ENCODE measurements at regions not wholly inside any gene's neighbourhood (a gene's known extent, or its start where the extent isn't known, plus 50 kb on each side); places are given as distances from the start of the nearest gene placed in this dataset.

DNA sequence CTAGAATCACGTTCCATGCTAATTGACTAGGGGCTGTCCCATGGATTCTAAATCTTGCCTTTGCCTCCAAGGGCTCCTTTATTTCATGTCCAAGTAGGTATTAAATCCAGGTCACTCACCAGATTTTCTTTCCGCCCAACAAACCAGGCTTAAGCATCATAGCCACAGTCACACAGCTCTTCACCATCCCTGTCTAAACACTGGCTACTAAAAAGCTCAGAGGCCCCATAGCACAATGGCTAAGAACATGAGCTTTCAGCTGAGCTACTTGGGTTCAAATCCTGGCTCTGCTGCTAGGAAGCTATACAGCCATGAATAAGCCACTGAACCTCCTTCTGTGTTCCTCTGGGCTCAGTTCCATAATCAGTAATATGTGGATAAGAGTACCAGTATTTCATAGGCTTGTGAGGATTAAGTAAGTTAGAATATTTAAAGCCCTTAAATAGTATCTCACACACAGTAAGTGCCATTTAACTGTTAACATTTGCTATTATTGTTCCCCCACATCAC is 277.2 kb upstream of the GJB5 start:
- no peaks in the 10 kb centered on the region for H3K4me1 ChIP-seq (ENCODE audit: control insufficient read depth in 4 of 4, insufficient read depth in 4 of 4, low read length in 3 of 4)
- H3K36me3 ChIP-seq (ENCODE audit: control insufficient read depth in 4 of 4, insufficient read depth in 3 of 4, low read depth in 1 of 4, low read length in 3 of 4): no peaks in the 10 kb centered on the region
- no peak for DNase-seq (ENCODE audit: low spot score)
- H3K27me3 ChIP-seq (ENCODE audit: control insufficient read depth in 4 of 4, insufficient read depth in 4 of 4, low read length in 3 of 4): peaks cover 0 to 12% (median 0%) of the 10 kb centered on the region in 4 donors
- no peak overlapping the region for H3K4me3 ChIP-seq (ENCODE audit: low read depth in 1 of 3, low read length in 3 of 3)
- H3K9ac ChIP-seq (ENCODE audit: low read depth in 1 of 2, low read length in 2 of 2): no peak overlapping the region
- WGBS: 74% methylated on average over 2 of the region's 2 CpGs
- no peak overlapping the region for H3K27ac ChIP-seq (ENCODE audit: low read depth in 1 of 2, low read length in 2 of 2)
- H3K9me3 ChIP-seq (ENCODE audit: control insufficient read depth in 4 of 4, low read length in 3 of 4): peaks cover 0 to 2% (median under 1%) of the 10 kb centered on the region in 4 donors
- TF ChIP-seq RAD21 (IDR thresholded peaks at IDR 0.05) (no peak), SP1 (IDR thresholded peaks at IDR 0.05) (no peak), FOXA1 (IDR thresholded peaks at IDR 0.05) (no peak), YY1 (IDR thresholded peaks at IDR 0.05) (no peak), RXRA (IDR thresholded peaks at IDR 0.05) (no peak), TAF1 (conservative IDR thresholded peaks at IDR 0.05) (no peak)

DNA sequence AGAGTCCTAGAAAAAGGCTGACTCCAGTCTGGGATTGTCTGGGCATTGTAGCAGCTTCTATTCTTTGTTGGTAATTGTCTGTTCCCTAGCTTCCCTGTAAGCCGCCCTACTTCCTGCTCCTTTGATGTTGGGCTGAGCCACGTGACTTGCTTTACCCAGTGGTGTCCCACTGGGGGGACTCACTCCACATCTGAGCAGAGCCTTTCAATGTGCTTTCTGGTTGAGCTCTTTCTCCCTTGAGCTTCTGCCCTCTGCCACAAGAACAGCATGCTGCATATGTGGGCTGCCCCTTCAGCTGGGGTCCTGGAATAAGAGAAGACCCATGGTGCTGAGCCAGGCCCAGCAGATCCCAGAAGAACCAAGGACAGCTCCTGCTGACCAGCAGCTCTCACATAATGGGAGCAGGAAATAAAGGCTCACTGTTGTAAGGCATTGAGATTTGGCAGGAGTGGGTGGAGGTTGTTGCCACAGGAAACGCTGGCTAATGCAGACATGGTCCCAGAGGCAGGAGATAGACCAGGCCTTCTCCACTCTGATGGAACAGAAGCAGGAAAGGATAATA is 276.3 kb upstream of the GJB5 start:
- no peak for TF ChIP-seq SP1 (IDR thresholded peaks at IDR 0.05)
- TF ChIP-seq NR2F2 (IDR thresholded peaks at IDR 0.05): no peak
- TF ChIP-seq, protein P1, sequence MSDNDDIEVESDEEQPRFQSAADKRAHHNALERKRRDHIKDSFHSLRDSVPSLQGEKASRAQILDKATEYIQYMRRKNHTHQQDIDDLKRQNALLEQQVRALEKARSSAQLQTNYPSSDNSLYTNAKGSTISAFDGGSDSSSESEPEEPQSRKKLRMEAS (IDR thresholded peaks at IDR 0.05): no peak
- TF ChIP-seq FOXA1 (IDR thresholded peaks at IDR 0.05): no peak
- TF ChIP-seq, protein P2, sequence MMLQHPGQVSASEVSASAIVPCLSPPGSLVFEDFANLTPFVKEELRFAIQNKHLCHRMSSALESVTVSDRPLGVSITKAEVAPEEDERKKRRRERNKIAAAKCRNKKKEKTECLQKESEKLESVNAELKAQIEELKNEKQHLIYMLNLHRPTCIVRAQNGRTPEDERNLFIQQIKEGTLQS (IDR thresholded peaks at IDR 0.05): no peak
- TF ChIP-seq YY1 (IDR thresholded peaks at IDR 0.05): no peak
- no peak for TF ChIP-seq RXRA (IDR thresholded peaks at IDR 0.05)
- no peak for TF ChIP-seq EGR1 (IDR thresholded peaks at IDR 0.05; ENCODE audit: low read depth in 2 of 2)
- no peak for TF ChIP-seq RAD21 (IDR thresholded peaks at IDR 0.05)
- TF ChIP-seq GABPA (IDR thresholded peaks at IDR 0.05 in 1 of 2, conservative IDR thresholded peaks at IDR 0.05 in 1 of 2): no peak
- TF ChIP-seq HNF4G (IDR thresholded peaks at IDR 0.05): no peak
- Histone ChIP-seq H3K9ac (ENCODE audit: low read depth in 1 of 2, low read length in 2 of 2) (no peak overlapping the region), H3K27ac (ENCODE audit: low read depth in 1 of 2, low read length in 2 of 2) (no peak overlapping the region), H3K36me3 (ENCODE audit: control insufficient read depth in 4 of 4, insufficient read depth in 3 of 4, low read depth in 1 of 4, low read length in 3 of 4) (no peaks in the 10 kb centered on the region), H3K4me3 (ENCODE audit: low read depth in 1 of 3, low read length in 3 of 3) (no peak overlapping the region), H3K27me3 (ENCODE audit: control insufficient read depth in 4 of 4, insufficient read depth in 4 of 4, low read length in 3 of 4) (peaks cover 0 to 12% (median 0%) of the 10 kb centered on the region in 4 donors), H3K4me1 (ENCODE audit: control insufficient read depth in 4 of 4, insufficient read depth in 4 of 4, low read length in 3 of 4) (no peaks in the 10 kb centered on the region), H3K9me3 (ENCODE audit: control insufficient read depth in 4 of 4, low read length in 3 of 4) (peaks cover 0 to 2% (median under 1%) of the 10 kb centered on the region in 4 donors)
- WGBS: 27% methylated on average over 3 of the region's 3 CpGs
- DNase-seq (ENCODE audit: low spot score): no peak

DNA sequence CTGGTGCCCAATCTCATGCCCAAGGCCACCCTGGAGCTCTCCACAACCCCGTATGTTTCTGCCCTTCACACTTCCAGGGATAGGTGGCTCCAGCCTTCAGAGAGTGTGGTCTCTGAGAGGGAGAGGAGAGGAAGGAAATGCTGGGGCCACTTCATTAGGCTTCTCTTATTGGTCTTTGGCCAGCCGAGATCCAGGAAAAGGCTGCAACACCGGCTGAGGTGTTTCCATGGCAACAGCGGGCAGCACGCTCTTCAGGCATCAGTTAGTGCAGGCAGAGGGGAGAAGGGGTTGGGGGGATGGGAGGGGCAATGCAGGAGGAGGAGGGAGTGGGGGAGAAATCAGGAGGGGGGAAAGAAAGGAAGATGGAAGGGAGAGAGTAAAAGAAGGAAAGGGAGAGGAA is 275.1 kb upstream of the GJB5 start:
- Histone ChIP-seq H3K9ac (ENCODE audit: low read depth in 1 of 2, low read length in 2 of 2) (no peak overlapping the region), H3K4me1 (ENCODE audit: control insufficient read depth in 4 of 4, insufficient read depth in 4 of 4, low read length in 3 of 4) (no peaks in the 10 kb centered on the region), H3K4me3 (ENCODE audit: low read depth in 1 of 3, low read length in 3 of 3) (no peak overlapping the region), H3K36me3 (ENCODE audit: control insufficient read depth in 4 of 4, insufficient read depth in 3 of 4, low read depth in 1 of 4, low read length in 3 of 4) (no peaks in the 10 kb centered on the region), H3K27me3 (ENCODE audit: control insufficient read depth in 4 of 4, insufficient read depth in 4 of 4, low read length in 3 of 4) (peaks cover 0 to 11% (median 0%) of the 10 kb centered on the region in 4 donors), H3K27ac (ENCODE audit: low read depth in 1 of 2, low read length in 2 of 2) (no peak overlapping the region), H3K9me3 (ENCODE audit: control insufficient read depth in 4 of 4, low read length in 3 of 4) (peaks cover 0 to 2% (median under 1%) of the 10 kb centered on the region in 4 donors)
- TF ChIP-seq, protein P1 (IDR thresholded peaks at IDR 0.05): no peak
- TF ChIP-seq FOXA1 (IDR thresholded peaks at IDR 0.05) (no peak), RAD21 (IDR thresholded peaks at IDR 0.05) (no peak)
- DNase-seq (ENCODE audit: low spot score): no peak
- 20% methylated on average over 5 of the region's 5 CpGs for WGBS

Data from liver (tissue), 7 donors.